ELF-1 (cell line): ENCODE measurements at regions not wholly inside any gene's neighbourhood (a gene's known extent, or its start where the extent isn't known, plus 50 kb on each side); places are given as distances from the start of the nearest gene placed in this dataset.

ENCODE experiments used
- DNase-seq: peaks from one replicate; pipeline ENCODE4 v3.0.0-alpha.2; 2016; ENCODE audit warnings: low read depth, low spot score

DNA sequence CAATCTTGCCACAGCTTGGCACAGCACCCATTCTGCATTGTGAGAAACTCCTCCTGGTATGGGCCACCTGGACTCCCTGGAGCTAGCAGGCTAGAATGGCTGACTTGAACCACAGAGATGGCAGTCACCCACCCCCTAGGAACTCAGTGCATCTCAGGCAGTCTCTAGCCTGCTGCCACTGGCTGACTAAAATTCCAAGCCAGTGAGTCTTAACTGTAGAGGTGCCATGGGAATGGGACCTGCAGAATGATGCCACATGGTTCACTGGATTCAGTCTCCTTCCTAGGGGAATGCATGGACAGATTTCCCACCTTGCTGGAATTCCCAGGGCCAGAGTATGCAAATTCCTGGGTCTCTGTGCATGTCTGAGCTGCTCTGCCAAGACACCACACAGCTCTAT, 382.9 kb downstream of the MAN2A1 start:
- DNase-seq = no peak

DNA sequence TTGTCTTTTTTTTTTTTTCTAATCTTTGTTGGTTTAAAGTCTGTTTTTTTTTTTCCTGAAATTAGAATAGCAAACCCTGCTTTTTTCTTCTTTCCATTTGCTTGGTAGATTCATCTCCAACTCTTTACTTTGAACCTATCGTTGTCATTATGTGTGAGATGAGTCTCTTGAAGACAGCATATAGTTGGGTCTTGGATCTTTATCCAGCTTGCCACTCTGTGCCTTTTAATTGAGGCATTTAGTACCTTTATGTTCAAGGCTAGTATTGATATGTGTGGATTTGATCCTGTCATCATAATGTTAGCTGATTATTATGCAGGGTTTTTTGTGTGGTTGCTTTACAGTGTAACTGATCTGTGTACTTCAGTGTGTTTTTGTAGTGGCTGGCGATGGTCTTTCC, 383.8 kb downstream of the MAN2A1 start:
- DNase-seq = no peak

DNA sequence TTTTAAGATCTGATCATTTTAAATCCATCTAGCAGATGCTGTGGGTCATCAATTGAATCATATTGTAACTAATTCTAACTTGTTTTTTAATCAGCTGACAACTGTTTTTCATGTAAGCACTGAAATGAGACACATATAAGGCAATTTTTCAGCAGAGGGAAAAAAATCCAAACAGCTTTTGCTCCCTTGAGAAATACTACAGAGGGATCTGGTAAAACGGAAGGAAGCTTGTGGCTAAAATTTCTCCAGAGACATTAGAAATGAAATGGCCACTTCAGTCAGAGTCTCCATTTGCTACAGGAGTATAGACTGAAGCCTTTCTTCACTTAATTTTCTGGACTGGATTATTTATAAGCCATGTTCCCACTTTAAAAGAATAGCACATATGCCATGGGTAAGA, 385.9 kb downstream of the MAN2A1 start:
- DNase-seq = no peak

DNA sequence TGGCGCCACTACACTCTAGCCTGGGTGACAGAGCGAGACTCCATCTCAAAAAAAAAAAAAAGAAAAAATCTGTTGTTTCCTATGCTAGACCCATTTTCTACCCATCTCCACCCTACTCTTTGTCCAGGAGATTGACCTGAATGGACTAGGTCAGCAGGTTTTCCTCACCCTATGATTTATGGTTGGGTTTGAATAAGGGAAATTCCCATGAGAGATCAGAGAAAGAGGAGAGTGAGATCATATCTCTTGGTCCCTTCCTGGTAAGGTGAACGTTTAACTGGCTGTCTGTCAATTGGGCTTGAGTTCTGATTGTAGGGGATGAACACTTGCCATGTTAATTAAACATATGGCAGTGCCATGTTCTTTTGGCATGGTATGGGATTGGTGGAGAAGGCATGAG, 387.4 kb downstream of the MAN2A1 start:
- DNase-seq = no peak

DNA sequence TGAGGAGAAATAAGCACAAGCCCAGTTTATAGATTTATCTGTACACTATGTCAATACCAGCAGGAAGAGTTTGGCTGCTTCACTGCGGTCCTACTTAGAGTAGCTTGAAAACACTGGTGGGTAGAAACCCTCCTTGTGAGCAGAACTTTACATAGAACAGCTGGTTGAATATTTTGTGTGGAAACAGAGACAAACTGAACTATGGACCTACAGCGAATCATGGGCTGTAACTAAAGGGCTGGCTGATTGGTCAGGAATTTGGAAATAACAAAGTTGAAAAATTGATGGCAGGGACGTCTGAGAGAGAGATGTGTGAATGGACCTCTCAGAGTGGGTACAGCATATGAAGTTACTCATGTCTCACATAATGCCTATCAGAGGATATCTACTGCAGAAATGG, 392.5 kb downstream of the MAN2A1 start:
- no peak for DNase-seq

DNA sequence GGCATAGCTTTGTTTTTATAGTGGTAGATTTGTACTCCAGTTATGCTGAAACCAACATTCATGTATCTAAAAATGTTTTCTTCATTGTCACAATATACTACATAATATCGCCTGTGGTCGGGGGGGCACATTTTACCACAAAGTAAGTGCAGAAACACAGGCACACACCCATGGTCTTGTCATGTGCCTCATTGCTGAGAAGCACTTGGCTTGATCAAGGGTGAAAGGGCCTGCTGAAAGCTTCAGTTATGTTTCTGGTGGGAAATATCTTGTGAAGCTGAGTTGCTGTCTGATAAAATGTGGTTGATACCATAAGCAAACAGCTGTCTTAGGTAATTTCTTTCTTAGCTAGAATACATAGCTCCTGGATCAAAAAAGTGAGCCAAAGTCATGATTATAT, 393.1 kb downstream of the MAN2A1 start:
- DNase-seq = no peak

DNA sequence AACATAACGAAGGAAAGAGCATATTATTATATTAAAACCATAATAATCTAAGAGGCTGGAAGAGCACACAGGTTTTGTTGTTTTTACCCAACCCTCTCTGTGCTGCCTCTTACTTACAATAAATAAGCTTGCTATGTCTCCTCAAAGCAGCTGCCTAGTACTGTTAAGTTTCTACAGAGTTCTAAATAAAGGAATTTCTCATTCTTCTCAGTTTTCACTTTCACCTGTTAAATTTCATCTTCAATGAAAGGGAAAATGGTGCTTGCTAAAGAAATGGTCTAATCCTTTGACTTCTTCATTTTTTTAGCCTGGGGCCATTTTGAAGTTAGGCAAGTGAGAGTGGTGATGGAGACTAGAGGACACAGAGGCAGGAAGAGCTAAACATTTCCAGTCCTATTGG, 396.1 kb downstream of the MAN2A1 start:
- DNase-seq = no peak

DNA sequence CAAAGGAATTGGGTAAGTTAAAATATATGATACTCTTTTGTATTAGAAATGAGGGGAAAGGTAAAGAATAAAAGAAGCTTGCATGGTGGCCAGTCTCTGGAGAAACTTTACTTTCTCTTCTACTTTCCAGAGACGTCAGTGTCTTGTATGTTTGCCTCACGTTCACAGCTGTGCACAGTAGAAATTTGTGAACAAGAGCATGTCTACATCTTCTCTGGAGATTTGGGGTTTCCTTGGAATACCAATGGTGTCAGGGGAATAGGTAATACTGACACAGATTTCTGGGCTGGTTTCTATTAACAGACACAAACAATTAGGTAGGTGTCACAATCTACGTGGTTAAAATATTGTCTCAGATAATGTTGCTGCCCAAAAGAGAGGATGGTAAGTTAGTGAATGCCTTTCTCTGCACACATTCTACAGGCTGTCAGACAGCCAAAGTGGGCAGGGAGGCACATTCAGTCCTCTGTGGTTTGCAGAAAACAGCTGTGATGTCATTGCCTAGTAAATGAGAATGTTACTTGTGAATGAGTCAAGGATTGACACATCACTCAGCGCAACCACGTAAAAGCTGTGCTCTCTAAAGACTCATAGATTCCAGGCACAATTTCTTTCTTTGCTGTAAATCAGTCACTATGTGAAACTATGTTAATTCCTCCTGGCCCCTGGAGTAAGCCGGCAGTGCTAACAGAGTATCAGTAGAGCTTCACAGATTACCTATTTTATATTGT, 397.1 kb downstream of the MAN2A1 start:
- DNase-seq = no peak

DNA sequence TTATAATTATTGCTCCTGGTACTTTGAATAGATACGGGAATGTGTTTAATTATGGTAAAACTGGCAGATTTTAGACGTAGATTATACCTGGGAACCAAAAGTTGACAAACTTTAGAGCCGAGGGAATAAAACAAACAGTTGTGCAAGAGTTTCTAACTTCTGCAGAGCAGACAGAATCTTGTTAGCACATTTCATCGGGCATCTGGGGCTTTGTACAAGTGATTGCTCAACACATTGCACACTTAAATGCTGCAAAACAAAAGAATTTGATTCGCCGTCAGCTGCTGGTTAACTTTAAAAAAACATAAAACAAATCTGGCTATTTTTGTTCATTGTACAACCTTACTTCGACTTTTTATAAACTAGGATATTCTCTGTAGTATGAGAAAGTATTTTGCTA, 398.1 kb downstream of the MAN2A1 start:
- no peak for DNase-seq

DNA sequence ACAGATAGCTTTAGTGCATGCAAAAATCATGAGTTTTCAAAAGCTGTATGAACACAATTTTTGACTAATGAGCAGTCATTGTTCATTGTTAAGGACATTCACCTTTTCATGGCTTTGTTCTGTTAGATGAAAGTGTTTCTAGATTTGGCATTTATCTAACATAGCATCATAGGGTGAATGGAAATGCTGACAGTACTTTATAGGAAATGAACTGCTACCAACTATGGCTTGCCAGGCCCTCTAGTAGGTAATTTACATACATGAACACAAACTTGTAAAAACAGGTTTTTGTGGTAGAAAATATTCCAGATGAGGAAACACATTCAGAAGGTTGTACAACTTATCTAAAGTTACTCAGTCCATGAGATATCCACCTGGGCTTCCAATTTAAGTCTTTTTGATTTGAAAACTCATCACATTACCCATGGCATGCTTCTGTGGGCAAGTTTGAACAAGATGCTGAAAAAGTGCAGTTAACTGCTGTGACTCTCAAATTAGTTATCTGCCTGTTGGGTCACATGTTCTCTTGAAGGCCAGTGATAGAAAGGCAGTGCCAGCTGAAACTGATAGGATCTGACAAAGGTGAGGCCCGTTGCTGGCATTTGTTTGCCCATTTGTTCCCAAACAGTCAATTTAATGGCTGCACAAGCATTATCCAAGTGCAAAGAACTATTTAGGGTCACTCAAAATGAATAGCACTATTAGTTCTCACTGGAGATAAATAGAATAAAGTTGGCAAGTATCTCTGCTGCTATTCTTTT, 399.1 kb downstream of the MAN2A1 start:
- no peak for DNase-seq

DNA sequence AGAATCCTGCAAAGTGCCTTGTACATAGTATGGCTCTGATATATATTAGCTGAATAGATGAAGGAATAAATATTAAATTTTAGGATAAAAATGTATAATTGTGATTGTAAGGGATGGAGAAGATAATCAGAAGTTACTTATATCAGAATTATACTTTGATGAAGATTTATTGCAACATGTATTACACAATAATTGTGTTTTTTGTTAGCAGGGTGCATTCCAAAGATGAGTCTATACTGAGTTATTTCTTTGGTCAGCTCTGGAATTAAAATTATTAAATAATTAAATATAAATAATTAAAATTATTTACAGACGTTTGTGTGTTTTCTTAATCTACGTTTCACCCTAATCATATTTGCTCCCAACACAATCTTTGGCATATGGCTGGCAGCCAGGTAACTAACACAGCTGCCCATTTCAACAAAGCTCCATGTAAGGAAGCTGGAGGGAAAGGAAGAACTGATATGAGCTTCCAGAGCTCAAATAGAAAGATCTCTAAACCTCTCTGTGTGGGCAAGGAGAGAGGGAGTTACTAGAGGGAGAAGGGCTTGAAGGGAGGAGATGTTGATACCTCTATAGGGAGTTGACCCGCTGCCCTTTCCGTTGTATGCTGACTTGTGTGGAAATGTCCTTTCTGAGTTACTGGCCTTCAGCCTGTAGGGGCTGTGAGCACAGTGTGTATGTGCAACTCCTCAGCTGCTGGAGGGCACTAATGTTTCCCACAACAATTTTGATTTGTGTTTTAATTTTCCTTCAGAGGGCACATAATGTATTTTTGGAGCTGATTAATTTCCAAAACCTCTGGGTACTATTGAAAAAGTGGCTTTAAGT, 403.4 kb downstream of the MAN2A1 start:
- no peak for DNase-seq

DNA sequence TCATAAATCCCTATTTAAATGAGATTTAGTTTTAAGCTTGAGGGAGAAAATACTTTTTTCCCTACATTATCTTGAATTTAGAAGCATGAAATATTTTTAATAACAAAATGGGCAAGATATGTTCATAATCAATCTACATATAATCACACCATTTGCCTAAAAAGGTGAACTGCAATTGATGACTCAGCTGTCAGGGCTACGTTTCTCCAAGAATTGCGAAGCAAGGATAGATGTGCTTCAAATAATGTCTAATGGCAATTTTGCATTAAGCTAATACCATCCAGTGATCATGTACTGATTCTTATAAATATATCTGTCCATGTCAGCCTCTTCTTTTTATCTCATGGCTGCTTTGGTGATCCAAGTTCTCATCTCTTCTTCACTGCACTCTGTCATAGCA, 404.4 kb downstream of the MAN2A1 start:
- DNase-seq = no peak

DNA sequence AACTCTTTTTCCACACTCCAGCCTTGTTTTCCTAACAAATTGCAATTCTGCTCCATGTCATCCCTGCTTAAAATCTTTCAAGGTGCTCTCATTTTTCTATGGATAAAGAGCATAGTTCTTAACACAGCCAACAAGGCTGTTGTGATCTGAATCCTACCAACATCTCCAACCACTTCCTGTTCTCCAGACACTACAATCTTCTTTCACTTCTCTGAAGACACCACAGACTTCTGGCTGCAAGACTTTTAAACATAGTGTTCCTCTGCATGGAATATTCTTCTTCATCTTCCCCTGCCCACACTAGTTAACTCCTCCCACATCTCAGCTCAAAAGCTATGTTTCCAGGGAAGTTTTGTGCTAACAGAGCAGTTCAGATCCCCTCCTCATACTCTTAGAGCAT, 404.8 kb downstream of the MAN2A1 start:
- no peak for DNase-seq

DNA sequence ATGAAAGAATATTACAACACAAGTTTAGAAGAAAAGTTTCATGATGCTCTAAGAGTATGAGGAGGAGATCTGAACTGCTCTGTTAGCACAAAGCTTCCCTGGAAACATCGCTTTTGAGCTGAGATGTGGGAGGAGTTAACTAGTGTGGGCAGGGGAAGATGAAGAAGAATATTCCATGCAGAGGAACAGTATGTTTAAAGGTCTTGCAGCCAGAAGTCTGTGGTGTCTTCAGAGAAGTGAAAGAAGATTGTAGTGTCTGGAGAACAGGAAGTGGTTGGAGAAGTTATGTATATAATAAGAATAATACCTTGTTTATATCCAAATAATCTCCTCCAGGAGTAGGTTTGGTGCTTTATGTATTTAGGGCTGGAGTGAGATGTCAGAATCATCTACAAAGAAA, 406.7 kb downstream of the MAN2A1 start:
- no peak for DNase-seq

DNA sequence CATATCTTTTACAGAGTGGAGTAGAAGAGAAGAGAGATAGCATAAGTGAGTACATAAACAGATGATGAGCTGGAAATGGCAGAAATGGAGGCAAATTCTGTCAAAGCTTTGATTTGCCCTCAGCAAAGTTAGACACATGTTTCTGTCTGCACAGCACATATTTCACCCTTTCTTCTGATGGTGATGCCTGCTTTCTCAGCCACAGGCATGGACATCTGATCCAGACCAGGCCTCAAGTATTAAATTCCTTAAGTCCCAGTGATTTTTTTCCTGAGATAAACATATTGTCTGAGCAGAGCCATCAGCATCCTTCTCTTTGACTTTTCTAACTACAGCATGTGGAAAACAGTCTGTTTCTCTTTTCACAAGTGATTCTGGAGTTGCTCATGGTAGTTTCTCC, 409.8 kb downstream of the MAN2A1 start:
- no peak for DNase-seq

DNA sequence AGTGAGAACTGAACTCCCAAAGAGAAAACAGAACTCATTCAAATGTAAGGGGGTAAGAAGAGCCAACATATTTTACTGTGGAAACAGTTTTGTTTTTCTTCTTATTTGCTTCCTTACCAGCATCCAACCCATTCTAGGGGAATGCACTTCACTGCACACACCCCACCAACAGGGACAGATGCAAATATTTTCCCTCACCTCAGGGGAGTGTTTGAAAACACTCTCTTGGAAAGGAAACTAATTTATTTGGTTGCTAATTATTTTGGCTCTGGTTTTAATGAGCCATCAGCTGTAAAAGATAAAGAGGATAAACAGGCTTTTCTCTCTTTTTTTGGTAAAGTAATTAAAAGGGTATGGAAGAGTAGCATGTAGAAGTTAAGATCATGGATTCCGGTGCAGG, 413.4 kb downstream of the MAN2A1 start:
- no peak for DNase-seq

DNA sequence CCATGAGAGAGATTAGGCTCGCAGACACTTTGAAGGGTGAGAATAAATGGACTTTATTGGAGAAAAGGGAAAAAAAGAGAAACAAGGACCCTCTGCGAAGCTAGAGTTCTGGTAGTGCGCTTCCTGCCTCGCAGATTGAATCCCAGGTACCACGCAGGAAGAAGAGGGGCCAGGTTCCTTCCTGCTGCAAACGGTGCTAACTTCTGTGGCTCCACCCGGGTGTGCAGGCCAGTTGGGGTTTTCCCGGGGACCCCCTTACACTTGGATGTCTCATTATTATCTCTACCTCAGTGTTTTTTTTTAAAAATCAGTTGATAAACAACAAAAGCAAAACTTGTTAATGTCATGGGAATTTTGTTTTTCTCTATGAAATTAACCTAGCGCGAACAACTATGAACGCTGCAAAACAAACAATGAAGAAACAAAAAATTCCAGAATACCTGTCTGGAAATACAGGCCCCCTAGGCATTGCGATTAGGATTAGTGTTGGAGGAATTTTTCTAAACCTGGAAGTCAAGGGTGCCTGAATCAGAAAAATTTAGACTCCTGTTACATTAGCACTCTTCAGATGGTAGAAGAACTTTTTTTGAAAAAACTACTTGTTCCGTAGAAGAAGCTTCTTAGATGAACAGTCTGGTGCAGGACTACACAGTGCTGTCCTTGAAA, 414.5 kb downstream of the MAN2A1 start:
- no peak for DNase-seq

DNA sequence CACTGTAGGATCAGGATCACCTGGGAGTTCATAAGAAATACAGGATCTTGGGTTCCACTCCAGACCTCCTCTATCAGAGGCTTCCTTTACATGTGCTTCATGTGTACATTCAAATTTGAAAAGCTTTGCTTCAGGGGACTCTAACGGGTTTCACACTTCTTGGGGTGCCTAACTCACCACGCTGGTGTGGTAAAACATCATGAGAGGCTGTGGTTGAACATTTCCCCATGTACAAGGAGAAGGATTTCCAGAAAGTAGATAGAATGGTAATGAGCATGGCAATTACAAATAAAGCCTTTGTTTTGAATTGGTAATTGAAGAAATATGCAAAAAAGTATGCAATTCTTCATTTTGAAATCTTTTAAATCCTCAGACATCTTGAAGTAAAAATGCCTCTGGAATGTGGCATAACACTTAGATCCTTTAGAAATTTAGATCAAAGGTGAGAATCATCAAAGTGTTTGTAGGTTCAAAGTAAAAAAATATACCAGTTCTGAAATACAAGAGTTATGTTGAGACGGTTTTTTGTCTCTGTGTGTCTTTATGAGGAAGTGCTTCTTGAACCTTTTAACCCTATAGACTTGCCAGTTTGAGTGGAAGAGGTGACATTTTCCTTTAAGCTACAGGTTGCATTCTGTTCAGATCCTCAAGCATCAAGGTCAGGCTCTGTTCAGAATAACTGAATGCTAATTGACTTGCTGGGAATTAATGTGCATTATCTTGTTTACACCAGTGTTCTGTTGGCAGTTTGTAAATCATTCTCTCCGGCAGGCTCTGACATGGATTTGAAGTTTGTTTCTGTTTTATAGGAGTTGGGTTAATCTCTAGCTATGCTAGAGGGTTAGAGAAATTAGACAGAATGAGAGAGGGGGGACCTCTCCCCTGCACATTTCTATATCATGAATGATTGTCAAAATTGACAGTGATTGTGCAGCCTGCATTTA, 415.3 kb downstream of the MAN2A1 start:
- no peak for DNase-seq

DNA sequence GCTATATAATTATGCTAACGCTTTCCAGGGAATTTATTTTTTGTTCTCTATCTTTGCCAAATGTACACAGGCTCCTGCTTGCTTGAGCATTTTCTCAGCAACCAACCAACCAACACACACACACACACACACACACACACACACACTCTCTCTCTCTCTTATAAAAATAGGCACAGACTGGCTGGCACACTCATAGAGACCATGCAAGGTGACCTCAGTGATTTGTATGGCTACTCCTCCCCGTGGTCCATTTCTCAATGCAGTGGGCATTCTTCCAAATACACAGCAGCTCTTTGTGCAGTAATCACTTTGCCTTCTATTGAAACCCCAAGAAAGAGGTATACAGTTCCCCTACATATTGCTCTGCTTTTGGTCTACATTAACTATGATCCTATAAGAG, 416.0 kb downstream of the MAN2A1 start:
- DNase-seq = no peak

DNA sequence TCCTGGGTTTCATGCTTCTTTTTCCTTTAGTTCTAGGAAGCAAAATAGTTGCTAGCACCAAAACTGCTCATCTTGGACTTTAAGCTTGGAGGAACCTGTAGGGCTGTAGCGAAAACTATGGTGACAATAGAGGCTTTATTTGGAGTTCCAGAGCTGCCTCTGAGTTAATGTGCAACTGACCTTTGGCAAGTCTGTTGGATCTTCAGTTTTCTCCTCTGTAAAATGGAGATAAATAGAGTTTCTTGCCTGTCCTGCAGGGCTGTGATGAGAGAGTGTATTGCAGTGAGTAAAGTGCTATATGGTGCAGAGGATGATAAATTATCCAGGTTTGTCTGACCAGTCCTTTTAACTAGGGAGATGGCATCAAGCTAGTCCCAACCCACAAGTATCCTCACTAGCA, 417.0 kb downstream of the MAN2A1 start:
- DNase-seq = no peak

DNA sequence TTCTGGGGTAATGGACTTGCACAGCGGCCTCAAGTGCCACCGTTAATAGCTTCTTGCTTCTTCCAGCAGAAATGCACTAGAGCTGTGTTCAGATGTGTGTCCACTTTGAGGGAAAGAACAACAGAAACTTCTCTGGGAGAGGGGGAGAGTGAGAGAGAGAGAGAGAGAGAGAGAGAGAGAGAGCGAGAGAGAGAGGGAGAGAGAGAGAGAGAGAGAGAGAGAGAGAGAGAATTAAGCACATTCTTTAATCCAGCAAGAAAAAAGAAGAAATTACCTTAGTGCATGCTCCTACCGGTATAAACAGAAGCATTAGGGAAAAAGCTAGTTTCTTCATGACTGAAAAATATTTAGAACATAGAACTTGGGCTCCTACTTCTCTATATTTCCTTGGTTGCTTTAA, 418.8 kb downstream of the MAN2A1 start:
- DNase-seq = no peak
